HEK293 (cell line): ENCODE measurements at regions not wholly inside any gene's neighbourhood (a gene's known extent, or its start where the extent isn't known, plus 50 kb on each side); places are given as distances from the start of the nearest gene placed in this dataset.
A peak's percentile ranks its signal among the peaks of the same experiment; 100 is the strongest.
"Not testable (repeated sequence)": the region's sequence is repeated elsewhere in the genome, so short reads cannot be mapped to it uniquely, and the experiment has no call there.

ENCODE experiments used
- CTCF ChIA-PET: fragments of 350-600 bp; formaldehyde crosslinking; extraction: SDS; loops from one replicate; lab custom pipeline; 2021; ENCODE audit warnings: antibody characterized with exemption; lab: Yijun Ruan, JAX
- POLR2A ChIA-PET: fragments of 300-600 bp; formaldehyde crosslinking; extraction: SDS; loops from one replicate; lab custom pipeline; 2020; ENCODE audit warnings: antibody characterized with exemption, inconsistent platforms; lab: Yijun Ruan, JAX
- H3K27ac ChIP-seq: fragments of 200-500 bp; sonication (Bioruptor generic); 2 replicates; pipeline ENCODE4 v1.5.1; 2014; ENCODE audit warnings: low read depth, low read length, control low read depth, inconsistent platforms; ENCODE audit errors: extremely low read depth
- H3K36me3 ChIP-seq, 2 experiments: fragments of 200-500 bp in 1 of 2; sonication (Bioruptor generic) in 1 of 2; 1 replicate in 1 of 2; 2 replicates in 1 of 2; pipeline ENCODE4 v1.5.1; 2014 to 2017; ENCODE audit warnings: inconsistent platforms in 2 of 2, low read length in 2 of 2; ENCODE audit not compliant: control insufficient read depth in 2 of 2, insufficient read depth in 1 of 2
- H3K4me1 ChIP-seq: fragments of 200-500 bp; sonication (Bioruptor generic); 2 replicates; pipeline ENCODE4 v1.5.1; 2014; ENCODE audit warnings: mild to moderate bottlenecking, low read length, inconsistent platforms; ENCODE audit not compliant: control insufficient read depth, insufficient read depth
- H3K4me3 ChIP-seq: 2 replicates; pipeline ENCODE4 v1.5.1; 2011; ENCODE audit warnings: low read depth, mild to moderate bottlenecking, control low read depth, low read length, moderate library complexity
- H3K9me3 ChIP-seq: fragments of 200-500 bp; sonication (Bioruptor generic); 2 replicates; pipeline ENCODE4 v1.5.1; 2014; ENCODE audit warnings: low read depth, low read length, inconsistent platforms; ENCODE audit not compliant: control insufficient read depth, insufficient read depth
- GLI2 ChIP-seq: fragments of 450-650 bp; formaldehyde crosslinking; IDR thresholded peaks from 2 replicates; pipeline ENCODE4; 2017; ENCODE audit warnings: missing biosample characterization, missing genetic modification characterization, low read depth, borderline replicate concordance
- IKZF3 ChIP-seq: fragments of 450-650 bp; IDR thresholded peaks from 2 replicates; pipeline ENCODE4 v1.5.0; 2018; ENCODE audit warnings: missing biosample characterization, mild to moderate bottlenecking, missing genetic modification characterization, moderate library complexity
- KLF10 ChIP-seq: fragments of 450-650 bp; IDR thresholded peaks from 2 replicates; pipeline ENCODE4 v1.5.1; 2018; ENCODE audit warnings: missing biosample characterization, mild to moderate bottlenecking, missing genetic modification characterization
- PRDM1 ChIP-seq: fragments of 450-650 bp; formaldehyde crosslinking; IDR thresholded peaks from 2 replicates; pipeline ENCODE4; 2016; ENCODE audit warnings: missing biosample characterization, missing genetic modification characterization
- ZNF10 ChIP-seq: fragments of 450-650 bp; formaldehyde crosslinking; IDR thresholded peaks from 2 replicates; pipeline ENCODE4 v1.5.1; 2017; ENCODE audit warnings: missing biosample characterization, missing genetic modification characterization
- ZNF121 ChIP-seq: fragments of 450-650 bp; formaldehyde crosslinking; IDR thresholded peaks from 2 replicates; pipeline ENCODE4 v1.5.1; 2016; ENCODE audit warnings: missing biosample characterization, missing genetic modification characterization
- ZNF140 ChIP-seq: fragments of 450-650 bp; formaldehyde crosslinking; IDR thresholded peaks from 2 replicates; pipeline ENCODE4 v1.5.1; 2016; ENCODE audit warnings: missing biosample characterization, missing genetic modification characterization
- ZNF146 ChIP-seq: fragments of 450-650 bp; formaldehyde crosslinking; IDR thresholded peaks from 2 replicates; pipeline ENCODE4 v1.5.1; 2016; ENCODE audit warnings: missing biosample characterization, missing genetic modification characterization
- ZNF302 ChIP-seq: fragments of 450-650 bp; formaldehyde crosslinking; IDR thresholded peaks from 2 replicates; pipeline ENCODE4 v1.5.1; 2016; ENCODE audit warnings: missing biosample characterization, missing genetic modification characterization, low read depth
- ZNF560 ChIP-seq: fragments of 450-650 bp; formaldehyde crosslinking; IDR thresholded peaks from 2 replicates; pipeline ENCODE4 v1.5.1; 2017; ENCODE audit warnings: missing biosample characterization, missing genetic modification characterization, borderline replicate concordance
- ZNF571 ChIP-seq: fragments of 450-650 bp; formaldehyde crosslinking; IDR thresholded peaks from 2 replicates; pipeline ENCODE4 v1.5.0; 2017; ENCODE audit warnings: missing biosample characterization, missing genetic modification characterization
- ZNF600 ChIP-seq: fragments of 450-650 bp; formaldehyde crosslinking; IDR thresholded peaks from 2 replicates; pipeline ENCODE4 v1.5.1; 2016; ENCODE audit warnings: missing biosample characterization, missing genetic modification characterization
- ZNF626 ChIP-seq: fragments of 450-650 bp; sonication (Bioruptor Pico); formaldehyde crosslinking; IDR thresholded peaks from 2 replicates; pipeline ENCODE4 v1.5.1; 2018; ENCODE audit warnings: missing biosample characterization, missing genetic modification characterization, inconsistent platforms
- ZNF654 ChIP-seq: fragments of 450-650 bp; formaldehyde crosslinking; IDR thresholded peaks from 2 replicates; pipeline ENCODE4 v1.5.1; 2016; ENCODE audit warnings: low read depth, missing biosample characterization, missing genetic modification characterization
- ZNF658 ChIP-seq: fragments of 450-650 bp; formaldehyde crosslinking; IDR thresholded peaks from 2 replicates; pipeline ENCODE4; 2016; ENCODE audit warnings: missing biosample characterization, missing genetic modification characterization
- ZNF670 ChIP-seq: fragments of 450-650 bp; formaldehyde crosslinking; IDR thresholded peaks from 2 replicates; pipeline ENCODE4 v1.5.1; 2016; ENCODE audit warnings: missing biosample characterization, missing genetic modification characterization, low read depth
- ZNF677 ChIP-seq: fragments of 450-650 bp; IDR thresholded peaks from 2 replicates; pipeline ENCODE4 v1.5.0; 2018; ENCODE audit warnings: missing biosample characterization, mild to moderate bottlenecking, missing genetic modification characterization, moderate library complexity
- ZNF704 ChIP-seq: fragments of 450-650 bp; formaldehyde crosslinking; IDR thresholded peaks from 2 replicates; pipeline ENCODE4 v1.5.1; 2016; ENCODE audit warnings: missing biosample characterization, missing genetic modification characterization
- TF ChIP-seq, protein P1 (sequence below): fragments of 450-650 bp; formaldehyde crosslinking; IDR thresholded peaks from 2 replicates; pipeline ENCODE4 v1.5.1; 2016; ENCODE audit warnings: missing biosample characterization, missing genetic modification characterization
- TF ChIP-seq, protein P2 (sequence below): fragments of 450-650 bp; formaldehyde crosslinking; IDR thresholded peaks from 2 replicates; pipeline ENCODE4 v1.5.1; 2016; ENCODE audit warnings: missing biosample characterization, missing genetic modification characterization
- TF ChIP-seq, protein P3 (sequence below): fragments of 450-650 bp; formaldehyde crosslinking; IDR thresholded peaks from 2 replicates; pipeline ENCODE4 v1.5.1; 2017; ENCODE audit warnings: missing biosample characterization, missing genetic modification characterization

DNA sequence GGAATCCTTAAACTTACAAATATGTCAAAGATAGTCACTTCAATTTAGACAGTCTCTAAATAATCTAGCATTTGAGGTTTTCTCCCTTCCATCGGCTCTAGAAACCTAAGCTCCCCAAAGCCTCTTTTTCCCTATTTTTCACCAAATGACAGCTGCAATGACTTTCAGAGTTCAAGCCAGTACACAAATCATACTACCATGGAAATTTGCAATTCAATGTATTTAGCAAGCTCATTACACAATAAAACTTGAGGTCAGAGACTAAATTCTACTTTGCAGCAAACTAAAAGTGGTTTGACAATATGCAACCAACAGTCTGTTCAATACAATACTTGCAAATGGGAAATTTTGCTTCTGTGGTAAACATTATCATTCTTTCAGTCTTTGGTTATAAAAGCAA lies 80.3 kb downstream of the SKIDA1 start:
- Histone ChIP-seq H3K4me1 (no peaks in the 10 kb centered on the region), H3K27ac (no peak overlapping the region), H3K4me3 (no peak overlapping the region), H3K9me3 (no peaks in the 10 kb centered on the region), H3K36me3 (no peaks in the 10 kb centered on the region)
- ChIA-PET CTCF (interaction anchor here (0.6 kb wide), 1 partner anchor 103 kb away, joined by 3 read pairs; no protein-coding TSS in a partner anchor), POLR2A (no interaction called here)
- TF ChIP-seq, protein P1, sequence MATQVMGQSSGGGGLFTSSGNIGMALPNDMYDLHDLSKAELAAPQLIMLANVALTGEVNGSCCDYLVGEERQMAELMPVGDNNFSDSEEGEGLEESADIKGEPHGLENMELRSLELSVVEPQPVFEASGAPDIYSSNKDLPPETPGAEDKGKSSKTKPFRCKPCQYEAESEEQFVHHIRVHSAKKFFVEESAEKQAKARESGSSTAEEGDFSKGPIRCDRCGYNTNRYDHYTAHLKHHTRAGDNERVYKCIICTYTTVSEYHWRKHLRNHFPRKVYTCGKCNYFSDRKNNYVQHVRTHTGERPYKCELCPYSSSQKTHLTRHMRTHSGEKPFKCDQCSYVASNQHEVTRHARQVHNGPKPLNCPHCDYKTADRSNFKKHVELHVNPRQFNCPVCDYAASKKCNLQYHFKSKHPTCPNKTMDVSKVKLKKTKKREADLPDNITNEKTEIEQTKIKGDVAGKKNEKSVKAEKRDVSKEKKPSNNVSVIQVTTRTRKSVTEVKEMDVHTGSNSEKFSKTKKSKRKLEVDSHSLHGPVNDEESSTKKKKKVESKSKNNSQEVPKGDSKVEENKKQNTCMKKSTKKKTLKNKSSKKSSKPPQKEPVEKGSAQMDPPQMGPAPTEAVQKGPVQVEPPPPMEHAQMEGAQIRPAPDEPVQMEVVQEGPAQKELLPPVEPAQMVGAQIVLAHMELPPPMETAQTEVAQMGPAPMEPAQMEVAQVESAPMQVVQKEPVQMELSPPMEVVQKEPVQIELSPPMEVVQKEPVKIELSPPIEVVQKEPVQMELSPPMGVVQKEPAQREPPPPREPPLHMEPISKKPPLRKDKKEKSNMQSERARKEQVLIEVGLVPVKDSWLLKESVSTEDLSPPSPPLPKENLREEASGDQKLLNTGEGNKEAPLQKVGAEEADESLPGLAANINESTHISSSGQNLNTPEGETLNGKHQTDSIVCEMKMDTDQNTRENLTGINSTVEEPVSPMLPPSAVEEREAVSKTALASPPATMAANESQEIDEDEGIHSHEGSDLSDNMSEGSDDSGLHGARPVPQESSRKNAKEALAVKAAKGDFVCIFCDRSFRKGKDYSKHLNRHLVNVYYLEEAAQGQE (tag by site-specific recombination) = no peak
- TF ChIP-seq ZNF677 (tag by site-specific recombination) (no peak), ZNF600 (no peak), ZNF10 (no peak), ZNF658 (tag by site-specific recombination) (no peak), ZNF654 (tag by site-specific recombination) (no peak), ZNF302 (tag by site-specific recombination) (no peak), ZNF670 (no peak), ZNF571 (no peak), ZNF704 (no peak), PRDM1 (tag by site-specific recombination) (no peak), IKZF3 (tag by site-specific recombination) (no peak), GLI2 (tag by site-specific recombination) (no peak), ZNF560 (tag by site-specific recombination) (no peak), ZNF146 (no peak)
- TF ChIP-seq, protein P2, sequence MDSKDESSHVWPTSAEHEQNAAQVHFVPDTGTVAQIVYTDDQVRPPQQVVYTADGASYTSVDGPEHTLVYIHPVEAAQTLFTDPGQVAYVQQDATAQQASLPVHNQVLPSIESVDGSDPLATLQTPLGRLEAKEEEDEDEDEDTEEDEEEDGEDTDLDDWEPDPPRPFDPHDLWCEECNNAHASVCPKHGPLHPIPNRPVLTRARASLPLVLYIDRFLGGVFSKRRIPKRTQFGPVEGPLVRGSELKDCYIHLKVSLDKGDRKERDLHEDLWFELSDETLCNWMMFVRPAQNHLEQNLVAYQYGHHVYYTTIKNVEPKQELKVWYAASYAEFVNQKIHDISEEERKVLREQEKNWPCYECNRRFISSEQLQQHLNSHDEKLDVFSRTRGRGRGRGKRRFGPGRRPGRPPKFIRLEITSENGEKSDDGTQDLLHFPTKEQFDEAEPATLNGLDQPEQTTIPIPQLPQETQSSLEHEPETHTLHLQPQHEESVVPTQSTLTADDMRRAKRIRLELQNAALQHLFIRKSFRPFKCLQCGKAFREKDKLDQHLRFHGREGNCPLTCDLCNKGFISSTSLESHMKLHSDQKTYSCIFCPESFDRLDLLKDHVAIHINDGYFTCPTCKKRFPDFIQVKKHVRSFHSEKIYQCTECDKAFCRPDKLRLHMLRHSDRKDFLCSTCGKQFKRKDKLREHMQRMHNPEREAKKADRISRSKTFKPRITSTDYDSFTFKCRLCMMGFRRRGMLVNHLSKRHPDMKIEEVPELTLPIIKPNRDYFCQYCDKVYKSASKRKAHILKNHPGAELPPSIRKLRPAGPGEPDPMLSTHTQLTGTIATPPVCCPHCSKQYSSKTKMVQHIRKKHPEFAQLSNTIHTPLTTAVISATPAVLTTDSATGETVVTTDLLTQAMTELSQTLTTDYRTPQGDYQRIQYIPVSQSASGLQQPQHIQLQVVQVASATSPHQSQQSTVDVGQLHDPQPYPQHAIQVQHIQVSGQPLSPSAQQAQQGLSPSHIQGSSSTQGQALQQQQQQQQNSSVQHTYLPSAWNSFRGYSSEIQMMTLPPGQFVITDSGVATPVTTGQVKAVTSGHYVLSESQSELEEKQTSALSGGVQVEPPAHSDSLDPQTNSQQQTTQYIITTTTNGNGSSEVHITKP = no peak
- TF ChIP-seq, protein P3, sequence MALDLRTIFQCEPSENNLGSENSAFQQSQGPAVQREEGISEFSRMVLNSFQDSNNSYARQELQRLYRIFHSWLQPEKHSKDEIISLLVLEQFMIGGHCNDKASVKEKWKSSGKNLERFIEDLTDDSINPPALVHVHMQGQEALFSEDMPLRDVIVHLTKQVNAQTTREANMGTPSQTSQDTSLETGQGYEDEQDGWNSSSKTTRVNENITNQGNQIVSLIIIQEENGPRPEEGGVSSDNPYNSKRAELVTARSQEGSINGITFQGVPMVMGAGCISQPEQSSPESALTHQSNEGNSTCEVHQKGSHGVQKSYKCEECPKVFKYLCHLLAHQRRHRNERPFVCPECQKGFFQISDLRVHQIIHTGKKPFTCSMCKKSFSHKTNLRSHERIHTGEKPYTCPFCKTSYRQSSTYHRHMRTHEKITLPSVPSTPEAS (tag by site-specific recombination) = no peak

DNA sequence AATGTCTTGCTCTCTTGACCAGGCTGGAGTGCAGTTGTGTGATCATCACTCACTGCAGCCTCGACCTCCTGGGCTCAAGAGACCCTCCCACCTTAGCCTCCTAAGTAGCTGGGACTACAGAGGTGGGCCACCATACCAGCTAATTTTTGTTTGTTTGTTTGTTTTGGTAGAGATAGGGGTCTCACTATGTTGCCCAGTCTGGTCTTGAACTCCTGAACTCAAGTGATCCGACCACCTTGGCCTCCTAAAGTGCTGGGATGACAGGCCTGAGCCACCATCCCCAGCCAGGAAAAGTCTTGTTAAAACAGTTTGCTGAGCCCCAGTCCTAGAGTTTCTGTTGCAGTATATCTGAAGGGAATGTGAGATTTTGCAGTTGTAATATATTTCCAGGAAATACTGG lies 83.9 kb downstream of the SKIDA1 start:
- POLR2A ChIA-PET = interaction anchor here (0.6 kb wide), 1 partner anchor 11 kb away, joined by 3 read pairs; no protein-coding TSS in a partner anchor
- TF ChIP-seq ZNF121 (tag by site-specific recombination) (peak; percentile 81), ZNF140 (tag by site-specific recombination) (no peak), ZNF626 (tag by site-specific recombination) (no peak), ZNF654 (tag by site-specific recombination) (no peak), KLF10 (tag by site-specific recombination) (no peak)
- Histone ChIP-seq H3K9me3 (no peaks in the 10 kb centered on the region), H3K4me3 (no peak overlapping the region), H3K4me1 (no peaks in the 10 kb centered on the region), H3K36me3 (no peaks in the 10 kb centered on the region), H3K27ac (no peak overlapping the region)
- CTCF ChIA-PET = no interaction called here

DNA sequence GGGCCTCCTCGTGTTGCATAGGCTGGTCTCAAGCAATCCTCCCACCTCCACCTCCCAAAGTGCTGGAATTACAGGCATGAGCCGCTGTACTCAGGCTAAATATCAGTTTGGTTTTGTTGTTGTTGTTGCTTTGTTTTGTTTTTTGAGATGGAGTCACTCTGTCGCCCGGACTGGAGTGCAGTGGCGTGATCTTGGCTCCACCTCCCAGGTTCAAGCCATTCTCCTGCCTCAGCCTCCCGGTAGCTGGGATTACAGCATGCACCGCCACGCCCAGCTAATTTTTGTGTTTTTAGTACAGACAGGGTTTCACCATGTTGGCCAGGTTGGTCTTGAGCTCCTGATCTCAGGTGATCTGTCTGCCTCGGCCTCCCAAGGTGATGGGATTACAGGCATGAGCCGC lies 86.6 kb downstream of the SKIDA1 start:
- POLR2A ChIA-PET = interaction anchor here (0.6 kb wide), 1 partner anchor 9 kb away, joined by 4 read pairs; no protein-coding TSS in a partner anchor
- CTCF ChIA-PET, H3K27ac ChIP-seq, H3K36me3 ChIP-seq, H3K9me3 ChIP-seq, H3K4me3 ChIP-seq, H3K4me1 ChIP-seq: not testable (repeated sequence)
